Nephron progenitor cell (in vitro differentiated cells): ENCODE measurements at regions not wholly inside any gene's neighbourhood (a gene's known extent, or its start where the extent isn't known, plus 50 kb on each side); places are given as distances from the start of the nearest gene placed in this dataset.

Source experiments
- DNase-seq: peaks from one replicate; pipeline ENCODE4 v3.0.0; 2021
- H3K27ac Mint-ChIP-seq: 2 replicates; pipeline ENCODE4 v1.8.0; 2021; ENCODE audit warnings: mild to moderate bottlenecking, moderate library complexity, mixed read lengths
- H3K27me3 Mint-ChIP-seq: 2 replicates; pipeline ENCODE4 v1.8.0; 2021; ENCODE audit warnings: mild to moderate bottlenecking, low read depth, mixed read lengths; ENCODE audit not compliant: poor library complexity
- H3K36me3 Mint-ChIP-seq: 2 replicates; pipeline ENCODE4 v1.8.0; 2021; ENCODE audit warnings: low read depth, mixed read lengths
- H3K4me1 Mint-ChIP-seq: 2 replicates; pipeline ENCODE4 v1.8.0; 2021; ENCODE audit warnings: mixed read lengths
- H3K4me3 Mint-ChIP-seq: 2 replicates; pipeline ENCODE4 v1.8.0; 2021; ENCODE audit warnings: mild to moderate bottlenecking, moderate library complexity, mixed read lengths
- H3K9me3 Mint-ChIP-seq: 2 replicates; pipeline ENCODE4 v1.8.0; 2021; ENCODE audit warnings: mild to moderate bottlenecking, moderate library complexity, mixed read lengths
- TF ChIP-seq, protein P1 (sequence below): fragments of 200-600 bp; sonication (generic); IDR thresholded peaks from 2 replicates; pipeline ENCODE4 v1.5.0; 2021; ENCODE audit warnings: antibody characterized with exemption

DNA sequence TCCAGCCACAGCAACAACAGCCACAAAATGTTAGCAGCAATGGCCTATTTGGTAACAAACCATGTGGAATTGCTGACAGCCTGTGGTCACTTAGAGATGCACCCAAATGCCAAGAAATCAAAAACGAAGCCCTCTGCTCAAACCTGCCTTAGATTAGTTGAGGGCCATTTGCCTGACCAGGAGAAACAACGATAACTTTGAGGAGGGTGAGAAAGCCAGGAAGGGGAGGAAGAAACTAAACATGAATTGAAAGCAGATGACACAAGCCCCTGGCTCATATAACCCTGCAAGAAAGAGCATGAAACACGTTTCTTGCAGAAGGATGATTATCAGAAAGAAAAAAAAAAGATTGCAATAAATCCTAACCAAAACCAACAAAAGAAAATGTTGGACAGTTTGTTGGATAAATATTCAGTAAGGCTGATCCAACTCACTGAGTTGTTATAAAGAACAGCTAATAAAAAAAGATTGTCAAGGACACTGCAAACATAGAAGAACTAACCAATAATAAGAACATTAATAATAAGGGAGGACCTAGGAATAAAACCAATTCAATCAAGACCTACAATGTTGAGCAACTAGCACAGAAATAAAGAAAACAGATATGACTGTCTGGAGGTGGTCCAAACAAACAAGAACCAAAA, 140.5 kb upstream of the SLC30A5 start:
- Mint-ChIP-seq H3K4me3 (no peak overlapping the region), H3K27me3 (peaks cover 3% of the 10 kb centered on the region), H3K36me3 (no peaks in the 10 kb centered on the region), H3K27ac (no peak overlapping the region), H3K4me1 (peaks cover 30% of the 10 kb centered on the region), H3K9me3 (no peaks in the 10 kb centered on the region)
- DNase-seq: no peak
- TF ChIP-seq, protein P1, sequence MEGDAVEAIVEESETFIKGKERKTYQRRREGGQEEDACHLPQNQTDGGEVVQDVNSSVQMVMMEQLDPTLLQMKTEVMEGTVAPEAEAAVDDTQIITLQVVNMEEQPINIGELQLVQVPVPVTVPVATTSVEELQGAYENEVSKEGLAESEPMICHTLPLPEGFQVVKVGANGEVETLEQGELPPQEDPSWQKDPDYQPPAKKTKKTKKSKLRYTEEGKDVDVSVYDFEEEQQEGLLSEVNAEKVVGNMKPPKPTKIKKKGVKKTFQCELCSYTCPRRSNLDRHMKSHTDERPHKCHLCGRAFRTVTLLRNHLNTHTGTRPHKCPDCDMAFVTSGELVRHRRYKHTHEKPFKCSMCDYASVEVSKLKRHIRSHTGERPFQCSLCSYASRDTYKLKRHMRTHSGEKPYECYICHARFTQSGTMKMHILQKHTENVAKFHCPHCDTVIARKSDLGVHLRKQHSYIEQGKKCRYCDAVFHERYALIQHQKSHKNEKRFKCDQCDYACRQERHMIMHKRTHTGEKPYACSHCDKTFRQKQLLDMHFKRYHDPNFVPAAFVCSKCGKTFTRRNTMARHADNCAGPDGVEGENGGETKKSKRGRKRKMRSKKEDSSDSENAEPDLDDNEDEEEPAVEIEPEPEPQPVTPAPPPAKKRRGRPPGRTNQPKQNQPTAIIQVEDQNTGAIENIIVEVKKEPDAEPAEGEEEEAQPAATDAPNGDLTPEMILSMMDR: no peak

DNA sequence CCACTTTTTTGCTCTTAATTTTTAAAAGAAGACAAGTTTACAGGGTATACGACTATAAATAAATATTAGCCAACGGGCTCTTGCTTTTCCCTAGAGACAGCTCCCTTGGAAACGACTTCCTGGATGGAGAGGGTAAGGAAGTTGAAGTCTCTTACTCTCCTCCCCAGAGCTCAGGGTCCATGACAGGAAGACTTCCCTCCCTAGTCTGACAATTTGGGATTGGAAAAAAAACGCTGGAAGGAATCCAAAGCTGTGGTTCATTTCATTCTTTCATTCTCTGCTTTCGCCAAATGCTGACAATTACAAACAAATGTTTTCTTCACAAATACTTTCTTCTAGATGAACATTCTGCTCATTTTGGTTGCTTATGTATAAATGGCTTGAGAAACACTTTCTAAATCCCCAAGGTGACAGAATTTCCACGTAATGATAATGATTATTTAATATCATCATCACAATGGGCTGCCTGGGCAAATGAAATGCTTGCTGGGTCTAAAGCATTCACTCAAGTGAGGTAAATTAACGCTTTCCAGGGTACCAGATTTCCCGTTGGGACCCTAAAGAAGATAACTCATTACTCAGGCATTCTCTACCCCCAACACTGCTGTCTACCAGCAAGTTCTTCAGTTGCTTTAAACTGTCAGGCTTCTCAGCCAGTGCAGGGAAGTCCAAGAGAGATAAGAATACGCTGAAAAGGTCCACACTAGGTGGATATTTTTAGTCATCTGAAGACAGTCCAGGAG, 139.8 kb upstream of the SLC30A5 start:
- TF ChIP-seq, protein P1: no peak
- peaks cover 3% of the 10 kb centered on the region for H3K27me3 Mint-ChIP-seq
- no peak overlapping the region for H3K4me3 Mint-ChIP-seq
- H3K4me1 Mint-ChIP-seq: peaks cover 33% of the 10 kb centered on the region
- no peaks in the 10 kb centered on the region for H3K9me3 Mint-ChIP-seq
- no peak overlapping the region for H3K27ac Mint-ChIP-seq
- H3K36me3 Mint-ChIP-seq: no peaks in the 10 kb centered on the region
- no peak for DNase-seq

GRCh38 chr5:68954618-68954910, 139.2 kb upstream of the SLC30A5 start:
- TF ChIP-seq, protein P1: no peak
- Mint-ChIP-seq H3K36me3 (no peaks in the 10 kb centered on the region), H3K4me1 (peaks cover 27% of the 10 kb centered on the region), H3K4me3 (no peak overlapping the region), H3K9me3 (no peaks in the 10 kb centered on the region), H3K27ac (no peak overlapping the region), H3K27me3 (peaks cover under 1% of the 10 kb centered on the region)
- no peak for DNase-seq

DNA sequence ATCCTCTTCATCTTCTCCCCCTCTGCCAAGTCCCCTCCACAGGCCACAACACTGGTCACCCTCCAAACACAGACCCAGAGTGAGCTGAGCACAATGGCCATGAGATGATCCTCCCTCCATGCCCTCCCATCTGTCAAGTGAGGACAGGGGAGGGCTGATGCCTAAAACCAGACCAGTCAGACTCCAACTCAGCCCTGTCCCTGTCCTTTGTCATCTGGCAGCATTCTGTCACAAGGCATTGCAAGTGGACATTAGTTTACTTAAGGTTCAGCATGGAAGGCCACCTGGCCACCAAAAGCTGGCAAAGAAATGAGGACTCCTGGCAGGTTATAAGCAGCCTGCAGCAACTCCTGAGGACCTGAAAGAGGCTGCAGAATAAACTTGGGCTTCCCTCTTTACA, 136.2 kb upstream of the SLC30A5 start:
- DNase-seq: no peak
- no peaks in the 10 kb centered on the region for H3K27me3 Mint-ChIP-seq
- H3K36me3 Mint-ChIP-seq: no peaks in the 10 kb centered on the region
- no peak overlapping the region for H3K4me3 Mint-ChIP-seq
- H3K27ac Mint-ChIP-seq: no peak overlapping the region
- peaks cover 18% of the 10 kb centered on the region for H3K4me1 Mint-ChIP-seq
- no peaks in the 10 kb centered on the region for H3K9me3 Mint-ChIP-seq
- TF ChIP-seq, protein P1: no peak

DNA sequence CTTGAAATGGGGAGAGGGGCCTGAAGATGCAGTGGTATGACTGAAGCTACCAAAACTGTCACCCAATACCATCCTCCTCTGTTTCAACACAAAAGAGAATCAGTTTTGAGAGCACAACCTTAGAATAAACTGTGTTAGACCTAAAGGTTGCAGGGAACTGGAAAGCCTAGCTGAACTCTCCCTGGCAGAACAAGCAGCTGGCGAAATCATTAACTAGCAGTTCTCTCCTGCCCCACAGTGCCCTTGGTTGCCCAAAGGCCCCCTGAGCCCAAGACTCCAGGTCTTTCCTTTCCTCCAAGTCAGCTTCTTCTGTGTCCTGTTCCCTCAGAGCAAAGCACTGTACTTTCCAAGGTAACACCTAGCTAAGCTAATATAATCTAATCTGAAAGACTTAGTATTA, 135.4 kb upstream of the SLC30A5 start:
- H3K27me3 Mint-ChIP-seq: no peaks in the 10 kb centered on the region
- DNase-seq: no peak

More for the DNA sequence above, 135.4 kb upstream of the SLC30A5 start:
- Mint-ChIP-seq H3K27ac (no peak overlapping the region), H3K36me3 (no peaks in the 10 kb centered on the region), H3K4me1 (peaks cover 17% of the 10 kb centered on the region), H3K4me3 (no peak overlapping the region), H3K9me3 (no peaks in the 10 kb centered on the region)
- TF ChIP-seq, protein P1: no peak
